ENCODE measurements at regions not wholly inside any gene's neighbourhood (a gene's known extent, or its start where the extent isn't known, plus 50 kb on each side); places are given as distances from the start of the nearest gene placed in this dataset.
A peak's percentile ranks its signal among the peaks of the same experiment; 100 is the strongest.

DNA sequence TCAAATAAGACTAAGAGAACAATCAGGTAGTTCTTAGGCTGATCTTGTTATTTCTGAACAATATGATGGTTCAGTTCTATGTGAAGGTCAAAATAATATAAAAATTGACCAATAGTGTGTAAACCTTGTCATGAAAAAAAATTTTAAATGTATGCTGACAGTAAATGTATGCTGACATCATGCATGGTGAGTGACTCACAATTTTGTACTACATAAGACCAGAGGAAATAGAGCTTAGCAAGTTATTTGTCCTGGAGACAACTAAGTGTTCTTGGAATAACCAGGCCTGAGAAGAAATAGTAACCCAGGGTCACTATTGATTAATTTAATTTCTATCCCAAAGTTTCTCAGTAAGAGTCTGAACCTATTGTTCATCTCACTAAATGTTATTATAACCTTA is 182.2 kb upstream of the PCDH15 start:
- H3K9me3 ChIP-seq (ENCODE audit: control insufficient read depth in 3 of 3, low read length in 3 of 3) = no peaks in the 10 kb centered on the region
- H3K27ac ChIP-seq (ENCODE audit: low read depth, low read length) = no peak overlapping the region
- no peaks in the 10 kb centered on the region for H3K4me1 ChIP-seq (ENCODE audit: control insufficient read depth in 3 of 3, insufficient read depth in 3 of 3, low read length in 3 of 3)
- H3K9ac ChIP-seq (ENCODE audit: low read depth in 1 of 3, low read length in 3 of 3) = no peak overlapping the region
- H3K4me3 ChIP-seq (ENCODE audit: low read length in 3 of 3) = no peak overlapping the region
- no peaks in the 10 kb centered on the region for H3K27me3 ChIP-seq (ENCODE audit: control insufficient read depth in 3 of 3, insufficient read depth in 3 of 3, low read length in 3 of 3)
- H3K36me3 ChIP-seq (ENCODE audit: control insufficient read depth in 3 of 3, insufficient read depth in 3 of 3, low read length in 3 of 3) = no peaks in the 10 kb centered on the region

DNA sequence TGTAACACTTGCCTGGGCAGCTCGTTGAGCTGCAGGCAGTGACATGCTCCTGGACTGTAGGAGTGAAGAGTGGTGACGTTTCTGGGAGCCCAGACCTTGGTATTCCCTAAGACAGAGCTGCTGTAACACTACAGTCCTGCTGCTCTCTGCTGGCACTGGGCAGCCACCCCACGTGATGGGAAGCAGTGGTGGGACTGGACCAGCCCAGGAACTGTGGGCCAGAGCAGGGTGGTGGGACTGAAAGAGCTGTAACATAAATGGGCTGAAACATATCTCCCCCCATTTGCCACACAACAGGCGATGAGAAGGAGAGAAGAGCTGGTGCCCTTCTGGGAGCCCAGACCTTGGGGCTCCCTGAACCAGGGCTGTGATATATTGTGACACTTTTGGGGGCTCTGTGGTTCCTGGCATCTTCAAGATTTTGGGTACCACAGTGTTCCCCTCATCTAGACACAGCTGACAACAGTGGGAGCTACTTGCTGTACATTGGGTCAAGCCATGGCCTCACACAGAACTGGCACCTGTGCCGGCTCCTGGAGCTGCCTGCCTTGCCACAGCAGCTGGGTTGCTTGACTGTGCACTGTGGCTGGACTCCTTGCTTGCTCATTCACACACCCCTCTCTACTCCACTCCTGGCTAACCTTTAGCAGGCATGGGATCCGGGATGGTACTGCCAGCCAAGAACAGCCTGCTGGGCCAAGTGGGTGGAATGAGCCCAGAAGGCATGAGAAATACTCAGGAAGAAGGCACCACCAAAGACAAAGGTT is 161.3 kb upstream of the PCDH15 start:
- no peak overlapping the region for H3K27ac ChIP-seq (ENCODE audit: low read depth, low read length)
- H3K36me3 ChIP-seq (ENCODE audit: control insufficient read depth in 3 of 3, insufficient read depth in 3 of 3, low read length in 3 of 3) = no peaks in the 10 kb centered on the region
- peaks cover 5 to 7% (median 6%) of the 10 kb centered on the region in 3 donors for H3K9me3 ChIP-seq (ENCODE audit: control insufficient read depth in 3 of 3, low read length in 3 of 3)
- H3K4me1 ChIP-seq (ENCODE audit: control insufficient read depth in 3 of 3, insufficient read depth in 3 of 3, low read length in 3 of 3) = no peaks in the 10 kb centered on the region
- no peak overlapping the region for H3K9ac ChIP-seq (ENCODE audit: low read depth in 1 of 3, low read length in 3 of 3)
- H3K27me3 ChIP-seq (ENCODE audit: control insufficient read depth in 3 of 3, insufficient read depth in 3 of 3, low read length in 3 of 3) = no peaks in the 10 kb centered on the region
- H3K4me3 ChIP-seq (ENCODE audit: low read length in 3 of 3) = peak overlapping the region in 1 of 3 donors; percentile 18

DNA sequence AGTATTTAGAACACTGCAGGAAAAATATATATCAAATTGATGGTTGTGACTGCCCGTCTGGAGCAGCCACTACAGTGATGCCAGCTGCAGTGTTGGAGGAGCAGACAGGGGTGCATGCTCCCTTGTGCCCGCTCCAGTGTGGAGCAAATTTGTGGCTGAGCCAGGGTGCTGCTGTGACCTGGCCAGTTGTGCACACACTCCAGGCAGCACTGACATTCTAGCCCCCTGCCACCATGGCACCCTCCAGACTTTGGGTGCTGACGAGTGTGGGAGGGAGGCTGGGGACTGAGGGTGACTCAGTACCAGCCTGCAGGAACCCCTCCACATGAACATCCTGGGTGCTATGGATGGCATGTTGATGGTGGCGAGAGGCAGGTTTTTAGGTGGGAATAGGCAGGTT is 160.0 kb upstream of the PCDH15 start:
- Histone ChIP-seq H3K36me3 (ENCODE audit: control insufficient read depth in 3 of 3, insufficient read depth in 3 of 3, low read length in 3 of 3) (no peaks in the 10 kb centered on the region), H3K9ac (ENCODE audit: low read depth in 1 of 3, low read length in 3 of 3) (no peak overlapping the region), H3K27ac (ENCODE audit: low read depth, low read length) (no peak overlapping the region), H3K4me1 (ENCODE audit: control insufficient read depth in 3 of 3, insufficient read depth in 3 of 3, low read length in 3 of 3) (no peaks in the 10 kb centered on the region), H3K4me3 (ENCODE audit: low read length in 3 of 3) (no peak overlapping the region), H3K9me3 (ENCODE audit: control insufficient read depth in 3 of 3, low read length in 3 of 3) (peaks cover 5 to 7% (median 6%) of the 10 kb centered on the region in 3 donors), H3K27me3 (ENCODE audit: control insufficient read depth in 3 of 3, insufficient read depth in 3 of 3, low read length in 3 of 3) (no peaks in the 10 kb centered on the region)

DNA sequence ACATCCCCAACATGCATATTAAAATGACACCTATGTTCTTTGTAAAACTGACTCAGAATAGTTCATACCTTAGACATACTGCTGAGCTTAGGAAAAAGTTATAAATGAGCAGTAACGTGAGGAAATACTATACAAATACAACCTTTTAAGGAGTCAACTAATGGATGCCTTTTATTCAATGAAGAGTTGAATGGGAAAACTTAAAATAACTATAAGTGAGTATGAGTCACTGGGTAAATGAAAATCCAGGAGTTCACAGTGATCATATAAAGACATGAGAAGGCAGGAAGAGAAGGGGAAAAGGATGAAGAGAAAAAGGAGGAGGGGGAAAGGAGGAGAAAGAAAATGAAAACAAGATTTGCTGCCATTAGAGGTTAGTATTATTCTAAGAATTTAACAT is 157.8 kb upstream of the PCDH15 start:
- no peaks in the 10 kb centered on the region for H3K27me3 ChIP-seq (ENCODE audit: control insufficient read depth in 3 of 3, insufficient read depth in 3 of 3, low read length in 3 of 3)
- H3K36me3 ChIP-seq (ENCODE audit: control insufficient read depth in 3 of 3, insufficient read depth in 3 of 3, low read length in 3 of 3) = no peaks in the 10 kb centered on the region
- no peak overlapping the region for H3K27ac ChIP-seq (ENCODE audit: low read depth, low read length)
- H3K9ac ChIP-seq (ENCODE audit: low read depth in 1 of 3, low read length in 3 of 3) = no peak overlapping the region
- H3K4me1 ChIP-seq (ENCODE audit: control insufficient read depth in 3 of 3, insufficient read depth in 3 of 3, low read length in 3 of 3) = no peaks in the 10 kb centered on the region
- no peak overlapping the region for H3K4me3 ChIP-seq (ENCODE audit: low read length in 3 of 3)
- H3K9me3 ChIP-seq (ENCODE audit: control insufficient read depth in 3 of 3, low read length in 3 of 3) = peaks cover 5 to 7% (median 6%) of the 10 kb centered on the region in 3 donors

DNA sequence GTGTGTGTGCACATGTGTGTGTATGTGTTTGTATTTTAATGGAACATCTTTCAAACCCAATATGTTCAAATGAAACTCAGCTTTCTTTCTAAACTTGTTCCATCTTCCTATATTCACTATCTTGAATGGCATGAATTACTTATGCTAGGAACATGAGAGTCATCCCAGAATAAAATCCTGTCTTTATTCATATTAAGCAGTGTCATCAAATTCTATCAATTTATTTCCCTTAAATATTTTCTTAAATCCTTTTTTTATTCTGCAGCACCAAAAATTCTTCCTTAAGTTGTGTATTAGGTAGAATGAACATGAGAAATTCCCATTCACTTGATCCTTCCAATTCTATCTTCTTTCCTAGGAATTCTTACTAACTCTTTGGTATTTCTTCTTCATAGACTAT is 146.6 kb upstream of the PCDH15 start:
- Histone ChIP-seq H3K27me3 (ENCODE audit: control insufficient read depth in 3 of 3, insufficient read depth in 3 of 3, low read length in 3 of 3) (no peaks in the 10 kb centered on the region), H3K9ac (ENCODE audit: low read depth in 1 of 3, low read length in 3 of 3) (no peak overlapping the region), H3K4me3 (ENCODE audit: low read length in 3 of 3) (no peak overlapping the region), H3K36me3 (ENCODE audit: control insufficient read depth in 3 of 3, insufficient read depth in 3 of 3, low read length in 3 of 3) (no peaks in the 10 kb centered on the region), H3K4me1 (ENCODE audit: control insufficient read depth in 3 of 3, insufficient read depth in 3 of 3, low read length in 3 of 3) (no peaks in the 10 kb centered on the region), H3K27ac (ENCODE audit: low read depth, low read length) (no peak overlapping the region), H3K9me3 (ENCODE audit: control insufficient read depth in 3 of 3, low read length in 3 of 3) (no peaks in the 10 kb centered on the region)

DNA sequence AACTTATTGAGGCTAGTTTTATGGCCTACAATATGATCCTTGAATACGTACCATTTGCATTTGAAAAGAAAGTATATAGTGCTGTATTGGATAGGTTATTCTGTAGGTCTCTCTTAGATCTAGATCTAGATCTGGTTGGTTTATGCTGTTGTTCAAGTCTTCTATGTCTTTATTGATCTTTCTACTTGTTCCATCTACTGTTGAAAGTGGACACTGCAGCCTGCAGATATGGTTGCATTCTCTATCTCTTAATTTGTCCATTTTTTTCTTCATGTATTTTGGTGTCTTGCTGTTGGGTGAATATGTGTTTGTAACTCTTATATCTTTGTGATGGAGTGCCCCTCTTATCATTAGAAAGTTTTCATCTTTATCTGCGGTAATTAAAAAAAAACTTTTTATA is 139.4 kb upstream of the PCDH15 start:
- Histone ChIP-seq H3K4me1 (ENCODE audit: control insufficient read depth in 3 of 3, insufficient read depth in 3 of 3, low read length in 3 of 3) (no peaks in the 10 kb centered on the region), H3K4me3 (ENCODE audit: low read length in 3 of 3) (no peak overlapping the region), H3K9me3 (ENCODE audit: control insufficient read depth in 3 of 3, low read length in 3 of 3) (no peaks in the 10 kb centered on the region), H3K9ac (ENCODE audit: low read depth in 1 of 3, low read length in 3 of 3) (no peak overlapping the region), H3K27me3 (ENCODE audit: control insufficient read depth in 3 of 3, insufficient read depth in 3 of 3, low read length in 3 of 3) (no peaks in the 10 kb centered on the region), H3K36me3 (ENCODE audit: control insufficient read depth in 3 of 3, insufficient read depth in 3 of 3, low read length in 3 of 3) (no peaks in the 10 kb centered on the region), H3K27ac (ENCODE audit: low read depth, low read length) (no peak overlapping the region)

DNA sequence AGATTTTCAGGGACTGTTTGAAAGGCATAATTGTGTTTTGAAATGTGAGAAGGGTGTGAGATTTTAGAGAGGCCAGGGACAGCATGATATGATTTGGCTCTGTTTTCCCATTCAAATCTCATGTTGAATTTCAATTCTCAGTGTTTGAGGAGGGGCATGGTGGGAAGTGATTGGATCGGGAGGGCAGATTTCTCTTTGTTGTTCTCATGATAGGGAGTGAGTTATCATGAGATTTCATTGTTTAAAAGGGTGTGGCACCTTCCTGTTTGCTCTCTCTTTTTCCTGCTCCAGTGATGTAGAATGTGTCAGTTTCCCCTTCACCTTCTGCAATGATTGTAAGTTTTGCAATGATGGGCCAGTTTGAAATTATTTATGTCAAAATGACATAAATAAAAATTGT is 113.0 kb upstream of the PCDH15 start:
- H3K9ac ChIP-seq (ENCODE audit: low read depth in 1 of 3, low read length in 3 of 3) = no peak overlapping the region
- no peaks in the 10 kb centered on the region for H3K4me1 ChIP-seq (ENCODE audit: control insufficient read depth in 3 of 3, insufficient read depth in 3 of 3, low read length in 3 of 3)
- no peak overlapping the region for H3K4me3 ChIP-seq (ENCODE audit: low read length in 3 of 3)
- no peaks in the 10 kb centered on the region for H3K27me3 ChIP-seq (ENCODE audit: control insufficient read depth in 3 of 3, insufficient read depth in 3 of 3, low read length in 3 of 3)
- H3K27ac ChIP-seq (ENCODE audit: low read depth, low read length) = no peak overlapping the region
- no peaks in the 10 kb centered on the region for H3K9me3 ChIP-seq (ENCODE audit: control insufficient read depth in 3 of 3, low read length in 3 of 3)
- no peaks in the 10 kb centered on the region for H3K36me3 ChIP-seq (ENCODE audit: control insufficient read depth in 3 of 3, insufficient read depth in 3 of 3, low read length in 3 of 3)

DNA sequence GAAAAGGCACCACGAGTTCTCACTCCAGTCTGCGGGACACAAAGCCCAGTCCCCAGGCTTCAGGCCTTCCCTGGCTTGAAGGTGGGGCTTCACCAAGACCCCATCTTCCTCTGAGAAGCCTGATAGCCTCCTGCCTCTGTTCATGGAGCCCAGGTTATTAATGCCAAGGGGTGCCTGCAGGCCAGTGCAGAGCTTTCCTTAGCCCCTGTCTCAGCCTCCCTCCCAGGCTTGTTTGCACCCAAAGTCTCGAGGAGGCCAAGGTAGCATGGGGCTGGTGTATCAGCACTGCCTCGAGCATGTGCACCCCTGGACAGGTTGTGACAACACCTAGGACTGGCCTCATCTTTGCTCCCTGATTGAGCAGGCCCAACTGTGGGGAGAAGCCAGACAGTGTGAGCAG is 108.1 kb upstream of the PCDH15 start:
- Histone ChIP-seq H3K9me3 (ENCODE audit: control insufficient read depth in 3 of 3, low read length in 3 of 3) (no peaks in the 10 kb centered on the region), H3K9ac (ENCODE audit: low read depth in 1 of 3, low read length in 3 of 3) (no peak overlapping the region), H3K27ac (ENCODE audit: low read depth, low read length) (no peak overlapping the region), H3K4me1 (ENCODE audit: control insufficient read depth in 3 of 3, insufficient read depth in 3 of 3, low read length in 3 of 3) (no peaks in the 10 kb centered on the region), H3K4me3 (ENCODE audit: low read length in 3 of 3) (no peak overlapping the region), H3K36me3 (ENCODE audit: control insufficient read depth in 3 of 3, insufficient read depth in 3 of 3, low read length in 3 of 3) (no peaks in the 10 kb centered on the region), H3K27me3 (ENCODE audit: control insufficient read depth in 3 of 3, insufficient read depth in 3 of 3, low read length in 3 of 3) (no peaks in the 10 kb centered on the region)

DNA sequence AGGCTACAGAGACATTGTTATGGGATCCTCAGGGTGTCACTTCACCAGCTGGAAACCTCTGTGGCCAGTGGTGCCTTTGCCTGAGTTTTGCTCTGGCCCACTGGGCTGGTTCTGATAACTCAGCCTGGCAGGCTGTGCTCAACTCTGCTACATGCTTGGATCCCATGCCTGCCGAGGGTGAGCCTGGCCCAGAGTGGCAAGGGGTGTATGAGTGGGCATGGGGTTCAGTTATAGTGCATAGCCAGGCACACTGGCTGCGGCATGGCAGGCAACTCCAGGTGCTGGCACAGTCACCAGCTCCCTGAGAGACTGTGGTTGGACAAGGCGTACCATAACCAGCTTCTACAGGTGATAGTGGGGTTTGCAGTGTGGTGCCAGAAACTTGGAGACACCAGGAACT is 107.0 kb upstream of the PCDH15 start:
- no peak overlapping the region for H3K27ac ChIP-seq (ENCODE audit: low read depth, low read length)

DNA sequence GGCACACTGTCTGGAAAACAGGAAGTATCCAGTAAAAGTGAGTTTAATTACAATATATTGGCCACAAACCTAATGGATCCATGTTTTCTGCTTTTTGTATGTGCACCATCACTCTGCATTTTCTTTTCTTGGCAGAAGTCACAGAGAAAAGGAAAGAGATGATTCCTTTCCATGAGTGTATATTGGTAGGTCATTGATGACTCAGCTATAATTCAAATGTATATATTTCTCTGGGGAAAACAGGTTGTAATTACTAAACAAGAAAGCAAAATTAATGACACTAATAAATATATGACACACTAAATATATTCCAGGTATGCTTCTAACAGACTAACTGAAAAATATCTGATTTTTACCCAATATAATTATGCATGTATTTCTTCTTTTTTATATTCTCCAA is 105.9 kb upstream of the PCDH15 start:
- no peaks in the 10 kb centered on the region for H3K4me1 ChIP-seq (ENCODE audit: control insufficient read depth in 3 of 3, insufficient read depth in 3 of 3, low read length in 3 of 3)
- no peaks in the 10 kb centered on the region for H3K27me3 ChIP-seq (ENCODE audit: control insufficient read depth in 3 of 3, insufficient read depth in 3 of 3, low read length in 3 of 3)
- H3K4me3 ChIP-seq (ENCODE audit: low read length in 3 of 3) = no peak overlapping the region
- no peaks in the 10 kb centered on the region for H3K36me3 ChIP-seq (ENCODE audit: control insufficient read depth in 3 of 3, insufficient read depth in 3 of 3, low read length in 3 of 3)
- H3K9ac ChIP-seq (ENCODE audit: low read depth in 1 of 3, low read length in 3 of 3) = no peak overlapping the region
- no peaks in the 10 kb centered on the region for H3K9me3 ChIP-seq (ENCODE audit: control insufficient read depth in 3 of 3, low read length in 3 of 3)
- no peak overlapping the region for H3K27ac ChIP-seq (ENCODE audit: low read depth, low read length)

More for the DNA sequence above, 107.0 kb upstream of the PCDH15 start:
- Histone ChIP-seq H3K9me3 (ENCODE audit: control insufficient read depth in 3 of 3, low read length in 3 of 3) (no peaks in the 10 kb centered on the region), H3K9ac (ENCODE audit: low read depth in 1 of 3, low read length in 3 of 3) (no peak overlapping the region), H3K36me3 (ENCODE audit: control insufficient read depth in 3 of 3, insufficient read depth in 3 of 3, low read length in 3 of 3) (no peaks in the 10 kb centered on the region), H3K27me3 (ENCODE audit: control insufficient read depth in 3 of 3, insufficient read depth in 3 of 3, low read length in 3 of 3) (no peaks in the 10 kb centered on the region), H3K4me1 (ENCODE audit: control insufficient read depth in 3 of 3, insufficient read depth in 3 of 3, low read length in 3 of 3) (no peaks in the 10 kb centered on the region), H3K4me3 (ENCODE audit: low read length in 3 of 3) (no peak overlapping the region)

Data from skeletal muscle tissue (tissue), 3 donors.